NCI-H1694 treated with DMSO at 0.1 percent for 48 hours (cell line): ENCODE measurements at regions not wholly inside any gene's neighbourhood (a gene's known extent, or its start where the extent isn't known, plus 50 kb on each side); places are given as distances from the start of the nearest gene placed in this dataset.

Experiments
- DNase-seq: peaks from one replicate; lab custom pipeline; 2025; lab: John Stamatoyannopoulos, UW

DNA sequence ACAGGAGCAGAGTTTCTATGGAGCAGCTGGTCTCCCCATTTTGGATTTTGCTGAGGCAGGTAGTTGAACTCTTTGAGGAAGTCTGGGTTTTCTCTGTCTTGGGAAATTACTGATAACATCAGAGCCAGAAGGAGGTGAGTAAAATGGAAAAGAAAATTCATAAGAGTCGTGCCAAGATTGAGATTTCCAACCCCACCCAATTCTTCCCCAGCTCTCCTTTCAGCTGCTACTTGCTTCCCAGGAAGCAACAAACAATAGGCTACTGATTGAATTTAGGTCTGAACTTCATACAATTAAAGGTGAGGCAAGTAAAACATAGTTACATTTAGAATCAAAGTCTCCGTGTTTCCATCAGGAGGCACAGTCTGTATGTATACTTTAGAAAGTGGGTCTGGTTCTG, 54.6 kb upstream of the EOLA2 start:
- DNase-seq, result no peak

GRCh38 chrX:149993989-149994388, 55.7 kb upstream of the EOLA2 start:
- DNase-seq, result no peak

DNA sequence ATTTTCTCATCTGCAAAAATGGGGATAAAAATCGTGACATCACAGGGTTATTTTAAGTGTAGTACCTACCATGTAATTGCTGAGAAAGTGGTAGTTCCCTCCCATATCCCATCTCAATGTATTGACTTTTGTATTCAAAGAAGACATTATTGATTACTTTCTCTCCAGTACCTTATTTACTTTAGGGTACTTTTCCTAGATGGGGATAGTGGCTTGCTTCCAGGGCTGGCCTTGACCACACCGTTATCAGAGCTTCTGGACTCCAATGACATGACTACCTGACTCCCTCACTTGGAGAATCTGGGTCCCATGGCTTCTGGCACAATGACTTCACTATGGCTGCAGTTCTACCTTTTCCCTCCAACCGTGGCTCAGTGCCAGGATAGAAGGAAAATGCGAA, 58.2 kb upstream of the EOLA2 start:
- DNase-seq, result no peak

GRCh38 chrX:150005027-150005426, 66.7 kb upstream of the EOLA2 start:
- DNase-seq, result no peak

- DNase-seq, result no peak
Observed at GRCh38 chrX:150007356-150007755, 69.1 kb upstream of the EOLA2 start.

DNA sequence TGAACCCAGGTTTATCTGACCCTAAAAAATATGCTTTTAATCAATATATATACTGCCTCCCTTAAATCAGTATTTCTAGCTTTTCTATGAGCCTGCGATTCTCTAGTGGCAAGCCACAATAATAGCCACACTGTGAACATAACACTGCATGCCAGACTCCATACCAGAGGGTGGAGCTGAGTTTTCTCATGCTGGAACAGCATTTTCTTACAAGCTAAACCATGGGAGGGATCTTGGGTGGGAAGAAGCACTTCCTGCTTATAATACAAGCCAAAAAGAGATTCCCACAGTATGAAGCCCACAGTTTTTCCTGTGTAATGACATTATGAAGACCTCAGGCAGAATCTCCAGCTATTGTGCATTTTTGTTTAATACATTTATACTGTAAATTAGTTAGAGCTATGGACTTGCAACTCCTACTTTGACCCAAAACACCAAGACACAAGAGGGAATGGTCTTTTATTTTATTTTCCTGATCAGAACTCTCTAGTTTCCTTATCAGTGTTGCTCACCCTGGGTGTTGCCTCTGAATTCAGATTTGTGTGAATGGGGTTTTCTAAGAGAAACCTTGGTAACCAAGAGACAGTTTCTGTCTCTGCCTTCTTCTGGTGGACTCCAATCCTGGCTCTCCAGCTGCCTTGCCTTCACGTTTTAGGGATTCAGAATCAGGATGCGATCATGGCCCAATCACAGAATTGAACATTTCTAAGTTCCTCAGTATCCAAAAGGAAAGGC, 74.5 kb upstream of the EOLA2 start:
- DNase-seq, result no peak

GRCh38 chrX:150014525-150014924, 76.2 kb upstream of the EOLA2 start:
- DNase-seq, result no peak

DNA sequence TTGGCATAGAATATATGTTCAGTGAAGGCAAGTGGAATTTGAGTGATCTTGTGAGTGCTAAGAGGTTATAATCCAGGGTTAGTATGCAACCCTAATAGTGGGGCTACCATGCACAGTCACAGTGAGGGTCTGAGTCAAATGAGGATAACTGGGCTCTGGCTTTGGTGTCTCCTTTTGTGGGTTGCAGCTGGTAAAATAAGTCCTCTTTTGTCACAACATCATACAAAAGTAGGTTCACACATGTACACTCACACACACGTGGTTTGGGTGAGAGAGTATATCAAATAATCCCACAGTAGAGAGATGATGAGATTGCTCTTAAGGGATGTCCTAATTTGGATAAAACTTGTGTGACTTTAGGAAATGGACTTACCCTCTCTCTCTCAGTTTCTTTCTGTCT, 79.6 kb upstream of the EOLA2 start:
- no peak for DNase-seq

DNA sequence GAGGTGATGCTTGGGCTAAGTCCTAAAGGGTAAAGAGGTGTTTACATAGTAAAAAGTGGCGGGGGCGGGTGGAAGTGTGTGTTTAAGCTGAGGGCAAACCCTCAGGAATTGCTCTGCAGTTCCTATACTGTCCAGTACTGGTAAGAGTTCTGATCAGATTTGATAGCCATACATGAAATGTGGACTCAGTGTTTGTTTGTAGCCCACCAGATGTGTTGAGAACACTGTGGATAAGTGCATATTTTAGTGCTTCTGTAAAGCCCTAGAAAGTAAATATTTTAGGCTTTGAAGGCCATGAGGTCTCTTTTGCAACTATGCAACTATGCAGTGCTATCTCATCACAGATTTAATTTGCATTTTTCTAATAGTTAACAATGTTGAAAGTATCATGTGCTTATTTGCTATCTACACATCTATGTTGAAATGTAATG, 80.7 kb upstream of the EOLA2 start:
- no peak for DNase-seq

DNA sequence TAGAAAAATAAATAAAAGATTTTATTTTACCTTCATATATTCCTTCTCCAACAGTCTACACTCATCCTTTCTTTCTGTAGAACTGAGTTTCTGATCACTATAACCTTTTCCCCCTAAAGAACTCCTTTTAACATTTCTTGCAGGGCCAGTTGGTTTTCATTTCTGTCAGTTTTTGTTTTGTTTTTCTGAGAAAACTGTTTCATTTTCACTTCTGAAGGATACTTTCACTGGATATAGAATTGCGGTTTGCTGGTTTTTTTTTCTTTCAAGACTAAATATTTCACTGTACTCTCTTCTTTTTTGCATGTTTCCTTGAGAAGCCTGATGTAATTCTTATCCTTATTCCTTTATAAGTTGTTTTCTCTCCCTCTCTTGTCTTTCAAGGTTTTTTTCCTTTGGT, 90.4 kb upstream of the EOLA2 start:
- DNase-seq, result no peak

DNA sequence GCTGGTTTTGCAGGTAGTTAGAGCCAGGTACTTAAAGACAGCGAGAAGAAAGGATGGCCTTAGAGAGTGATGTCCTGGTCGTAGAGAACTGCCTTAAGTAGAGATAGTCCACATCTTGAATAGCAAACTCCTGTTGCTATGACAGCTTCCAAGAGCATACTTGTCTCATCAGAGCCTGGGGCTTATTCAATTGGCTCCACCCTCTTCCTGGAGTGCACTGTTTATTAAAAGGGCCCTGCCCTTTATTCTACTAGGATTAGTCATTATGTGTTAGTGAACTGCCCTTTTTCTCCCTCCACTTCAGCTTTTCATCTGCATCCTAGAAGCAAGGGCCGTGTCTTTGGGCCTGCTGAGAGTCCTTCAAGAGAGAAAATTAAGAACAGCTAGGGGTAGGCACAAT, 94.5 kb upstream of the EOLA2 start:
- DNase-seq, result no peak

GRCh38 chrX:150034788-150035187, 96.5 kb upstream of the EOLA2 start:
- DNase-seq, result no peak

GRCh38 chrX:150035531-150035930, 97.2 kb upstream of the EOLA2 start:
- no peak for DNase-seq

- DNase-seq, result no peak
Observed at GRCh38 chrX:150036181-150036580, 97.9 kb upstream of the EOLA2 start.

DNA sequence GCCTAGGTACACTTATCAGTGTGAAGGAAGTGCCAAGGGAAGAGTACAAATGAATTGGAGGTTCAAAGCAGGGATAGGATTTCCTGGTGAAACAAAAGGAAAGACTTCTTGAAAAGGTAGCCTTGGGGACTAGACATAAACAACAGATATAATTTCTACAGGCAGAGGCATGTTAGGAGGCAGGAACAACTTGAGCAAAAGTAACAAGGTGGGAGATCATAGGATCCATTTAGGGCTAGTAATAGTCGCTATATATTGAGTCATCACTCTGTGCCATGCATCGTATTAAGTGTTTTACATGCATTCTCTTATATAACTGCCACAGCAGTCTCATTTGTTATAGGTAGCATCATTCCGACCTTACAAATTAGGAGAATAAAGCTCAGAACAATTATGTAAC, 98.3 kb upstream of the EOLA2 start:
- no peak for DNase-seq

- DNase-seq, result no peak
Observed at GRCh38 chrX:150037041-150037440, 98.8 kb upstream of the EOLA2 start.

DNA sequence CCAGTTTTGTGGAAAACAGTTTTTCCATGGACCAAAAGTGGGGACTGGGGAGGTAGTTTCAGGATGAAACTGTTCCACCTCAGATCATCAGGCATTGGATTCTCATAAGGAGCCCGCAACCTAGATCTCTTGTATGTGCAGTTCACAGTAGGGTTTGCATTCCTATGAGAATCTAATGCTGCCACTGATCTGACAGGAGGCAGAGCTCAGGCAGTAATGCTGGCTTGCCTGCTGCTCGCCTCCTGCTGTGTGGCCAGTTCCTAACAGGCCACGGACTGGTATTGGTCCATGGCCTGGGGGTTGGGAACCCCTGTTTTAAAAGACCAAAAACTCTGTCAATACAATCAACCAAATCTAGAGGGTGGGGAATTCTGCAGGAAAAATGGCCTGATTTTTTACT, 100.0 kb upstream of the EOLA2 start:
- no peak for DNase-seq

- no peak for DNase-seq
Observed at GRCh38 chrX:150038986-150039599, 100.8 kb upstream of the EOLA2 start.

DNA sequence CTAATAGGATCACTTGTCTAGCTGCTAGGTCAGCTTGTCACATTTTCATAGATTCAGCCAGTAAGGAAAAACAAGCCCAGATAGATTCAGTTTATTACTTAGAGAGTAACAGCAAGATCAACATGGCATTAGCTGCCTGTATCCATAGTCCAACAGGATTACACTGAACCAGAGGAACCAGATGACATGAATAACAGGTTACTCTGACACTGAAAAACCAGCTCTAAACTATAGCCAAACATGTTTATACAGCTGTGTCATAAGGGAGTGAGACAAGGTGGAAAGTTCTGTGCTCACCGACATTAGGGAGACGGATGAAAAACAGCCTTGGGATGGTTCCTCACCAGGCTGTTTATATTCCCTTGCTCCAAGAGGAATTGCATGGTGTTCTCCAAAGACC, 102.9 kb upstream of the EOLA2 start:
- no peak for DNase-seq

- DNase-seq, result no peak
Observed at GRCh38 chrX:150044556-150044955, 106.3 kb upstream of the EOLA2 start.

DNA sequence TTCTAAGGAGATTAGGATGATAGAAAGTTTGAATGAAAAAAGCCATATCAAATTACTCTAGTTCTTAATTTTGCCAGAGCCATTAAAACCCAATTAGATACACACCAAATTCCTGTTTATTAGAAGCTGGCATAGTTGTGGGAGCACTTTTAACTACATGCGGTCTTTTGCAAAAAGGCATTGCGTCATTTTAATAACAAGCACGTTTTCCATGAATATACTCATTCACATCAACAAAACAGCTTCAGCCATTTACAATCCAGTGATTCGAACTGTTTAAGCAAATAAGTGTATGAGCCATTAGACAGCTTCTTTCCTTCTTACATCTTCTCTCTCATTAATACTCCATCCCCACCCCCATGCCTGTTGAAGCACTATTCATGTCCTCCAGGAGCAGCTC, 109.5 kb upstream of the EOLA2 start:
- DNase-seq, result no peak

DNA sequence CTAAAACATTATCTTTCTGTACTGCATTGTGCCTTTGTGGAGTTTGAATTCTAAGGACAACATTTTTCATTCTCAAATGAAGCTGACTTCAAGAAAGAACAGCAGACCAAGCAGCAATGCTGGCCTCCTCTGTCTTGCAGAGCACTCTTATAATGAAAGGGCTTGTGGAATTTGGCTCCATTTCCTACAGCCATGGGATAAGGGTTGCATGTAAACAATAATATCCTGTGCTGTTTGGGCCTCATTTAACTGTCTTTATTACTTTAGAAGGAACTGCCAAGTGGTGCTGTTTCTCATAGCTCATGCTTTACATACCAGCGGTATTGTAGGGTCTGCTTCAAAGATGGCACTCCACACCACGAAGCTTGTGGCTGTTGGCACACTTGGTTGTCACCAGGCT, 111.4 kb upstream of the EOLA2 start:
- no peak for DNase-seq

GRCh38 chrX:150050387-150050786, 112.1 kb upstream of the EOLA2 start:
- no peak for DNase-seq

DNA sequence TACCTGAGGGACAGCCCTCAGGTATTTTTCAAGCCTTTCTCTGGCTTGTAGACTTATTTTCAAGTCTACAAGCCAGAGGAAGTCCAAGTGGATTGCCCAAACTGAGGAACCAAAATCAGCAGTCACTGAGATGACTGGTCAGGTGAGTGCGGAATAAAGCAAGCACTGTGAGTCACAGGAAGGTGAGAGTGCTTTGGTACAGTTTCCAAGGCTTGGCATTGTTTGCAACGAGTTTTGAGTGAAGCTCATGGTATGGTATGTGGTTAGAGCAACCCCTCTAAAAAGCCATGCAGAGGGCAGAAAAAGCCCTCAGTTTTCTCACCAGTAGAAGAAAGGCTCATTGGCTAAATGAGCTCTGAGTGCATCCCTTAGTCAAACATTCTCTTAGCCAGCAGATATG, 112.8 kb upstream of the EOLA2 start:
- no peak for DNase-seq
